Psoas muscle (tissue), 7 donors: ENCODE measurements at regions not wholly inside any gene's neighbourhood (a gene's known extent, or its start where the extent isn't known, plus 50 kb on each side); places are given as distances from the start of the nearest gene placed in this dataset.
A peak's percentile ranks its signal among the peaks of the same experiment; 100 is the strongest.

ENCODE experiments used
- ATAC-seq, 4 donors: fragments of 200-7000 bp; cut with Tn5 transposase; one replicate each; pipeline ENCODE4 v1.9.1; 2020; ENCODE audit warnings: moderate library complexity in 3 of 4, mild to moderate bottlenecking in 2 of 4
- DNase-seq, 2 donors: peaks; one replicate each; pipeline ENCODE4 v3.0.0-alpha.2; 2020
- H3K27ac ChIP-seq: fragments of 200-600 bp; one replicate; pipeline ENCODE4 v1.8.0; 2022
- H3K27me3 ChIP-seq, 3 donors: fragments of 200-600 bp in 1 of 3; one replicate each; pipeline versions ENCODE4 v1.6.1 to v1.8.0; 2013 to 2022; ENCODE audit warnings: low read length in 2 of 3, mild to moderate bottlenecking in 2 of 3, moderate library complexity in 1 of 3; ENCODE audit not compliant: insufficient read depth in 3 of 3
- H3K36me3 ChIP-seq, 2 donors: fragments of 200-600 bp in 1 of 2; one replicate each; pipeline versions ENCODE4 v1.6.1 to v1.8.0; 2013 to 2022; ENCODE audit warnings: low read depth in 1 of 2, mild to moderate bottlenecking in 1 of 2, moderate library complexity in 1 of 2; ENCODE audit not compliant: insufficient read depth in 1 of 2
- H3K4me1 ChIP-seq: fragments of 200-600 bp; one replicate; pipeline ENCODE4 v1.8.0; 2022
- H3K4me3 ChIP-seq: fragments of 200-600 bp; one replicate; pipeline ENCODE4 v1.8.0; 2022; ENCODE audit warnings: mild to moderate bottlenecking
- H3K9me3 ChIP-seq: fragments of 200-600 bp; one replicate; pipeline ENCODE4 v1.8.0; 2022
- WGBS, 3 donors: extraction: QIAGEN DNeasy Blood & Tissue Kit; methylation state at CpG; one replicate each; pipeline versions ENCODE4 v1.1.6 to v1.1.7; 2013; 5-methylcytosine and 5-hydroxymethylcytosine counted together
- intact Hi-C, 2 donors: fragments of 100-400 bp; cut with DNase I; formaldehyde crosslinking; loops; one replicate each; pipeline versions ENCODE4 v1.11.0 to v1.14.2; 2022
- TF ChIP-seq, protein P1 (sequence below): fragments of 200-600 bp; IDR thresholded peaks from one replicate; pipeline ENCODE4 v1.8.0; 2022; ENCODE audit warnings: antibody characterized with exemption
- donor health status: healthy with polysubstance abuse.
- donor health status: DM: no; HTN: no; CAD: no; lungs with moderate emphysema.
- donor health status: Bipolar disorder and iron deficiency.
- donor health status: healthy.
- donor health status: DM: yes; HTN: yes; CAD: no.
- donor health status: DM: no; HTN: no; CAD: no.
- donor health status: DM: yes; HTN: yes; CAD: no.

DNA sequence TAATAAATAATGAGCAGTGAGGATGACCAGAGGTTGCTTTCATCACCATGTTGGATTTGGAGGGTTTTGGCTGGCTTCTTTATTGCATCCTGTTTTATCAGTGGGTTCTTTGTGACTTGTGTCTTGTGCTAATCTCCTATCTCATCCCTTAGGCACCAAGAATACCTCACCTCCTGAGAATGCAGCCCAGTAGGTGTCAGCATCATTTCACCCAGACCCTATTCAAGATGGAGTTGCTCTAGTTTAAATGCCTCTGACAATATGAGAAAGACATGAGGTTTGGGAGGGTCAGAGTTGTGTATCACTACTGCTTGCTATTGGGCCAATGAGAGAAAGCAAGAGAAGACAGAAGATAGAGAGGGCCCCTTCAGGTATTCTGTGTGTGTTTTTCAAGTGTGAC is 592.2 kb downstream of the ETNK1 start:
- no peaks in the 10 kb centered on the region for H3K4me1 ChIP-seq
- ATAC-seq: no peak
- H3K9me3 ChIP-seq: peaks cover 3% of the 10 kb centered on the region
- no peaks in the 10 kb centered on the region for H3K36me3 ChIP-seq
- intact Hi-C loops: no loop called here
- no peak for DNase-seq
- no peaks in the 10 kb centered on the region for H3K27me3 ChIP-seq
- H3K27ac ChIP-seq: no peak overlapping the region
- TF ChIP-seq, protein P1, sequence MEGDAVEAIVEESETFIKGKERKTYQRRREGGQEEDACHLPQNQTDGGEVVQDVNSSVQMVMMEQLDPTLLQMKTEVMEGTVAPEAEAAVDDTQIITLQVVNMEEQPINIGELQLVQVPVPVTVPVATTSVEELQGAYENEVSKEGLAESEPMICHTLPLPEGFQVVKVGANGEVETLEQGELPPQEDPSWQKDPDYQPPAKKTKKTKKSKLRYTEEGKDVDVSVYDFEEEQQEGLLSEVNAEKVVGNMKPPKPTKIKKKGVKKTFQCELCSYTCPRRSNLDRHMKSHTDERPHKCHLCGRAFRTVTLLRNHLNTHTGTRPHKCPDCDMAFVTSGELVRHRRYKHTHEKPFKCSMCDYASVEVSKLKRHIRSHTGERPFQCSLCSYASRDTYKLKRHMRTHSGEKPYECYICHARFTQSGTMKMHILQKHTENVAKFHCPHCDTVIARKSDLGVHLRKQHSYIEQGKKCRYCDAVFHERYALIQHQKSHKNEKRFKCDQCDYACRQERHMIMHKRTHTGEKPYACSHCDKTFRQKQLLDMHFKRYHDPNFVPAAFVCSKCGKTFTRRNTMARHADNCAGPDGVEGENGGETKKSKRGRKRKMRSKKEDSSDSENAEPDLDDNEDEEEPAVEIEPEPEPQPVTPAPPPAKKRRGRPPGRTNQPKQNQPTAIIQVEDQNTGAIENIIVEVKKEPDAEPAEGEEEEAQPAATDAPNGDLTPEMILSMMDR: no peak
- H3K4me3 ChIP-seq: no peak overlapping the region

DNA sequence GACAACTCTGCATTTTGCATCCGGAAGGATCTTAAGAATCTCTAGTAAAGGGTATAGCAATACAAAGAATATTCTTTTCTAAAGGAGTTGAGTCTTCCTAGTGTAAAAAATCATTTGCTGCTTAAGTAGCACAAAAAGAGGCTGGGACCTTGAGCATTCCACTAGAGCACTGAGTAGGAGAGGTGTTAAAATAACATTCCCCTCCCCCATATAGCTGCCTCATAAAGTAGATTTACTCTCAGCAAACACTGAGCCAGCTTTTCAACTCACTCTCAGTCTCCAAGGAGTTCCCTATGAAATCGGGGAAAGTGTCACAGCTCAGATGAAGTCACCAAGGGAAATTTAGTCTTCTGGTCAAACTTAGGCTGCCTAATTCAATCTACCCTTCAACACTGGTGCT is 592.7 kb downstream of the ETNK1 start:
- ATAC-seq (no peak), DNase-seq (no peak)
- Histone ChIP-seq H3K4me1 (no peaks in the 10 kb centered on the region), H3K4me3 (no peak overlapping the region), H3K9me3 (peaks cover 3% of the 10 kb centered on the region), H3K36me3 (no peaks in the 10 kb centered on the region), H3K27me3 (no peaks in the 10 kb centered on the region), H3K27ac (no peak overlapping the region)
- intact Hi-C loops: no loop called here
- TF ChIP-seq, protein P1: no peak
- 26 to 43% (median 26%) methylated on average over 2 of the region's 2 CpGs for WGBS, 3 donors

DNA sequence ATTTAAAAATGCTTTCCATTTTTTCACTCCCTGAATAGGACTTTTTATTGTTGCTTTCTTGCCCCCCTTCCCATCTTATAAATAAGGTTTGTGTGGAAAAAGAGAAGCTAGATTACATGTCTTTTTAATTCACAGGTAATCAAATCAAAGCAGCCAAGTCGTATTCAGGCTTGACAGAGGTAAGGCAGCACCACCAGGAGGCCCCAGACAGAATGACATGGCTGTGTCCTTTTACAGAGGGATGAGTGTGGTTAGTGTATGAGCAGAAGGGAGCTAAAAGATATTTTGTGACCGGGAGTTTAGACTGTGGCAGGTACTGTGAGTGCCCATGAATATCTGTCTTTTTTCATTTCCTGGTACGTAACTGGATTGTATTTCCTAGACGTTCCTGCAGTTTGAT is 596.1 kb downstream of the ETNK1 start:
- intact Hi-C loops: no loop called here
- Histone ChIP-seq H3K9me3 (no peaks in the 10 kb centered on the region), H3K36me3 (no peaks in the 10 kb centered on the region), H3K4me1 (no peaks in the 10 kb centered on the region), H3K4me3 (no peak overlapping the region), H3K27ac (no peak overlapping the region), H3K27me3 (no peaks in the 10 kb centered on the region)
- 60 to 68% (median 66%) methylated on average over 4 of the region's 4 CpGs for whole genome bisulfite sequencing, 3 donors
- DNase-seq (no peak), ATAC-seq (no peak)
- TF ChIP-seq, protein P1: no peak

DNA sequence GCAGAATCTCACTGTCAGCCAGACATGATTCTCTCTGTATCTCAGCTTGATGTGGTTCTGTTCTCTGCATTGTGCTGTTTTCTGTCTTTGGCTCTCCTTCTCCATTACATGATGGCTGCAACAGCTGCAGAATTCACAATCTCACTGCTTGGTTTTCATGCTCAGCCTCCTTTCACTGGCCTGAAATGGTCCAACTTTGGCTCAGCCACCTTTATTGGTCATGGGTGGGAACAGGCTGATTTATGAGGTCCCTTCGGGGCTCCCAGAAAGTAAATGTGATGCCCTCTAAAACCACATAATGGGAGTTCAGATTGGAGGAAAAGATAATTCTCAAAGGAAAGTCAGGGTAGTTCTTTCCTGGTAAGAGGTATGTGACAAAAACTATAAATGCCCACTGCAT is 597.0 kb downstream of the ETNK1 start:
- WGBS, 3 donors: 6 to 11% (median 7%) methylated on average over 1 of the region's 1 CpG
- H3K27me3 ChIP-seq: no peaks in the 10 kb centered on the region
- H3K9me3 ChIP-seq: no peaks in the 10 kb centered on the region
- H3K4me3 ChIP-seq: no peak overlapping the region
- H3K36me3 ChIP-seq: no peaks in the 10 kb centered on the region
- TF ChIP-seq, protein P1: no peak
- H3K4me1 ChIP-seq: no peaks in the 10 kb centered on the region
- DNase-seq (no peak), ATAC-seq (no peak)
- H3K27ac ChIP-seq: no peak overlapping the region
- intact Hi-C loops: no loop called here

DNA sequence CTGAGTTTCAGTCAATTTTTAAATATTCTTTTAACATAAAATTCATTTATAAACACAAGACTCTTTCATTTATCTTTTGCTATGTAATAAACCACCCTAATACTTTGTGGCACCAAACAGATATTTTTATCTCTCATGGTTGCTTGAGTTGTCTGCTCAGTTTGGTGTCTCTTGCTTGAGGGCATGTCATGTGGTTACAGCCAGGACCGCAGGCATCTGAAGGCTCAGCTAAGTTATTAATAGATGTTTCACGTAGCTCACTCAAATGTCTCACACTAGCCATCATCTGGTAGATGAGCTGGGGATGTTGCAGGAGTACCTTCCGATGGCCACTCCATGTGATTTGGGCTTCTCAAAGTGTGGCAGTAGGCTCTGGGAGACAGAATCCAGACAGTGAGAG is 597.8 kb downstream of the ETNK1 start:
- intact Hi-C loops: no loop called here
- no peaks in the 10 kb centered on the region for H3K27me3 ChIP-seq
- H3K9me3 ChIP-seq: no peaks in the 10 kb centered on the region
- DNase-seq (no peak), ATAC-seq (peak in 3 of 4 donors; percentile 55 to 78 (median 62))
- no peak overlapping the region for H3K27ac ChIP-seq
- TF ChIP-seq, protein P1: no peak
- no peaks in the 10 kb centered on the region for H3K36me3 ChIP-seq
- 41 to 69% (median 46%) methylated on average over 3 of the region's 3 CpGs for WGBS, 3 donors
- H3K4me1 ChIP-seq: no peaks in the 10 kb centered on the region
- no peak overlapping the region for H3K4me3 ChIP-seq
